ENCODE measurements at regions not wholly inside any gene's neighbourhood (a gene's known extent, or its start where the extent isn't known, plus 50 kb on each side); places are given as distances from the start of the nearest gene placed in this dataset.

DNA sequence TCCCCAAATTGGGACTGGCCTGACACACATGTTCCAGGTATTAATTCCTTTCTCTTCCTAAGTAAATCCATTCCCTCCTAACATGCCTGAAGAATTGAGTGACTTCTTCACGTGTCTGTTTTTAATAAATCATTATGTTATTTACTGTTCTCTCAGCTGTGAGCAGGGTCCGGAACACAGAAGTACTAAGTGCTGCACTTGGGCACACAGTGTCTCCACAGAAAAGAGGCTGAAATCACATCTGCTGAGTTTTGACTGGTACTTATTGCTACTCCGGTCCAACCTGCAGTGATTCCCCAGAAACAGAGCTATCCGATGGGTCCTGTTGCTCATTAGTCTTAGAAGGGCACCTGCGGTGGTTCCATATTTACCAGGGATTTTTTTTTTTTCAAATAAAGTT, 202.6 kb downstream of the RBM46 start:
- no peak for TF ChIP-seq CTCF (conservative IDR thresholded peaks at IDR 0.05 in 1 of 2, IDR thresholded peaks at IDR 0.05 in 1 of 2; ENCODE audit: extremely low read depth in 1 of 2, insufficient read depth in 1 of 2, low read depth in 1 of 2, low read length in 2 of 2)
- no peak for TF ChIP-seq EZH2 (IDR thresholded peaks at IDR 0.05; ENCODE audit: borderline replicate concordance, low read length)
